ENCODE measurements at regions not wholly inside any gene's neighbourhood (a gene's known extent, or its start where the extent isn't known, plus 50 kb on each side); places are given as distances from the start of the nearest gene placed in this dataset.
"Not testable (repeated sequence)": the region's sequence is repeated elsewhere in the genome, so short reads cannot be mapped to it uniquely, and the experiment has no call there.

DNA sequence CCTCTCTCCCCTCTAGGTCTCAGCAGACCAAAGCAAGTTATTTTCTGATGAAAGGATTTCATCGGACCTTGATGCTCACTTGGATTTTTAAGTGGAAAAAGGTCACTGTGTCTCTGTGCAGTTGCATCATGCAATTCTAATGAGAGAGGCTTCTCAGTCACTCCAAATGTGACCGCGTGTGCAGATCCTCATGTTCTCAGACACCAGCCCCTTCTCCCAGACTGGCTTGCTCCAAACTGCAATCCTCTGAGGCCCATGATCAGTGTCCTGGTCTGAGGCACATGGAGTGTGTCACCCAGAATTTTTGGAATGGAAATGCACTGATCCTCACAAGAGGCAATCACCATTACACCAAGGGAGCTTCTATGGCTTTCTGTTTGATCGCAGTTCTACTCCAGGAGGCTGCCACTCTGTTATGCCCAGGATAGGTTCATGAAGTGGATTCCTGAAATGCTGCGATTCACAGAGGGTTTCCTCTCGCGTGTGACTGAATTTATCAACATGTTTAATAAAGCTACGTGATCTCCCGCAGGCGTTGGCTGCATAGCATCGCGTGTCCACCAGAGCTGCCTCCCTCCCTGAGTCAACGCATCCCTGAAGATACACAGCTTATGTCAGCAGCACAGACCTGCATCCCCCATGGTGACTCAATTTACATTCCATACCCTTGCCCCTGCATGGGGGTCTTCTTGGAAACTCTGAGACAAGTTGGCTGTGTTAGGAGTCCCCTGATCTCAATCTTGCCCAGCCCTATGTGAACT lies 544.6 kb upstream of the B3GAT1 start:
- H3K36me3 Mint-ChIP-seq, result no peaks in the 10 kb centered on the region
- POLR2A ChIA-PET, result no interaction called here
- DNase-seq, result no peak
- no peaks in the 10 kb centered on the region for H3K4me1 Mint-ChIP-seq
- H3K27ac Mint-ChIP-seq, result no peak overlapping the region
- H3K9me3 Mint-ChIP-seq, result no peaks in the 10 kb centered on the region
- H3K27me3 Mint-ChIP-seq, result peaks cover 1% of the 10 kb centered on the region
- no peak for ATAC-seq (ENCODE audit: low read depth)
- no peak overlapping the region for H3K4me3 Mint-ChIP-seq

DNA sequence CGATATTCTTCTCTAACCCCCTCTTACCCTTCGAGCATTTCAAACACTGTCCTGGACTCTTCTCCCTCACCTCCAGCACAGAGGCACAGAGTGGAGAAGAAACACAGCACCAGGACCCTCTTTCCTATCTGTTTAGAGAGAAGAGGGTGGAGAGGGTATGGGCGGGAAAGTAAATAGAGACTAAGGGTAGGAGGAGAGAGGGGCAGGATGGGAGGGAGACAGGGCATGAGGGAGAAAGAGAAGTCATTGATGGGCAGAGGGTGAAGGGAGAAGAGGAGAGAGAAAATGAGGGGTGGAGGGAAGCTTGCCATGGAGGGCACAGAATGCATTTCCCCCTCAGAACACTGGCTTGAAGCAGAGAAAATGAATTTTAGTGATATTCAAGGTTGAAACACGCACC lies 543.9 kb upstream of the B3GAT1 start:
- H3K27me3 Mint-ChIP-seq; H3K27ac Mint-ChIP-seq; H3K4me3 Mint-ChIP-seq; POLR2A ChIA-PET; H3K4me1 Mint-ChIP-seq; DNase-seq; H3K9me3 Mint-ChIP-seq; H3K36me3 Mint-ChIP-seq; ATAC-seq (ENCODE audit: low read depth): not testable (repeated sequence)

DNA sequence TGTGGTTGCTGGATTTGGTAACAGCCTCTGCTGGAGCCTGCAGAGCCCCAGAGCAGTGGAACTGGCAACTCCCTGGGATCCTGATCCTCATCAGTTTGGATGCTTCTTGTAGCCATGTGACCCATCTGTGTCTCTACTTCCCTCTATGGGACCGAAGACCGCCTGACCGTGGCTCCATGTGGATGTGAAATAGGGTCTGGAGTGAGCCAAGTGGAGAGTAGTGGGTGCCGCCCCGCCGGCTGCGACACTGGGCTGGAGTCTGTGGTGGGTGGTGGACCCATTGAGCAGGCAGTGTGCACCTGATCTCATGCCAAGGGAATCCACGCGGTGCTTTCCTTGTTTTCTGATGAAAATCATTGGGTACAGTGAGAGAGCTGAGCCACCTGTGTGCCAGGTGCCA lies 543.2 kb upstream of the B3GAT1 start:
- no peaks in the 10 kb centered on the region for H3K36me3 Mint-ChIP-seq
- no peak for ATAC-seq (ENCODE audit: low read depth)
- no peak overlapping the region for H3K27ac Mint-ChIP-seq

DNA sequence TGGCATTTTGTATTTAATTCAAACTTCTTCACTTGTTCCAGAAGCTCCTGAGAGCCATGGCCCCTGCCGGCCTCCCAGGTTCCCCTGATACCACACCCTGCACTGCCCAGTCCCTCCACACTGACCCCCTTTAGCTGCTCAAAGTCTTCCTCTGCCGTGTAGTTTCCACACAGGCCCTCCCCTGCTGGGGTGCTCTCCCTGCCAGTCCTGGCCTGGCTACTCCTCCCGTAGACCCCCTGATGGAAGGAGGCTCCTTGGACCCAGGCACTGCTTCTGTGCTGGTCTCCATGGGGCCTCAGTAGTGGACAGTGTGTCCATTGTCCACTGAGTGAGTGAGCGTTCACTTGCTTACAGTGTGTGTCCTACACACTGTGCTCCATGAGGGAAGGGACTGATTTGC lies 542.4 kb upstream of the B3GAT1 start:
- POLR2A ChIA-PET; DNase-seq; H3K27ac Mint-ChIP-seq; H3K36me3 Mint-ChIP-seq; H3K4me3 Mint-ChIP-seq; H3K4me1 Mint-ChIP-seq; ATAC-seq (ENCODE audit: low read depth); H3K27me3 Mint-ChIP-seq; H3K9me3 Mint-ChIP-seq: not testable (repeated sequence)

More for the DNA sequence above, 543.2 kb upstream of the B3GAT1 start:
- Mint-ChIP-seq H3K4me3 (no peak overlapping the region), H3K9me3 (no peaks in the 10 kb centered on the region), H3K27me3 (peaks cover 5% of the 10 kb centered on the region), H3K4me1 (no peaks in the 10 kb centered on the region)
- no peak for DNase-seq
- POLR2A ChIA-PET, result no interaction called here

DNA sequence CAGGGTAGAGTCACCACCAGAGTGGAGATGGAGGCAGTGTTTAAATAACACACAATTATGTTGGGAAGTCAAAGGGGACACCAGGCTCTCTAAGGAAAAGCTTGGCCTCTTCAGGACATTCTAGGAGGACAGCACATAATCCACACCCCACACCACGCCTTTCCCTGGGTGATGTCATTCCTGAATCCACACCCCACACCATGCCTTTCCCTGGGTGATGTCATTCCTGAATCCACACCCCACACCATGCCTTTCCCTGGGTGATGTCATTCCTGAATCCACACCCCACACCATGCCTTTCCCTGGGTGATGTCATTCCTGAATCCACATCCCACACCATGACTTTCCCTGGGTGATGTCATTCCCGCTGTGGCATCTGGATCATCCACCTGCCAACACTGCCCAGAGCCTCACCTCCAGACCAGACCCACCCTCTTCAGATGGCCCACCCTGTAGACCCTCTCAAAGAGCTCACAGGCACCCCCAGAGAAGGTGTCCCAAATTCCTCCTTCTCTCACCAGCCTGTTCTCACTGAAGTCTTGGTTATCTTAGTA lies 541.5 kb upstream of the B3GAT1 start:
- H3K4me1 Mint-ChIP-seq; ATAC-seq (ENCODE audit: low read depth); POLR2A ChIA-PET; H3K27ac Mint-ChIP-seq; H3K9me3 Mint-ChIP-seq; H3K4me3 Mint-ChIP-seq; DNase-seq; H3K36me3 Mint-ChIP-seq; H3K27me3 Mint-ChIP-seq: not testable (repeated sequence)

DNA sequence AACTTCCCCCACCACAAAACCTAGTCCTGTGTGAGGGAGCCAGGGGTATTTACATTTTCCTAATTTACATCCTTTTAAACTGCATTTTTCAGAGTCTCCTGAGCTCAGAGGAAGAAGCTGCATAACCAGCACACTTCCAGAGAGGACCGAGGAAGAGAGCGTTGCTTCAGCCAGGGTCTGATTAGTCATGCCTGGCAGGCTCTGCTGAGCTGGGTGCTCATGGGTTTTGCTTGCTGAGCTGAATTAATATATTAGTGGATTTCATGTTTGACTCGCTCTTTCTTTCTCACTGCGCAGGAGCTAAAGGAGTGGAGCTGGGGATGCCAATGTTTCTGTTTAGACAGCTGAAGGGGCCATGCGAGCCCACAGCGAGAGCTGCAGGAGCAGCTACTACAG lies 539.3 kb upstream of the B3GAT1 start:
- no peak overlapping the region for H3K27ac Mint-ChIP-seq
- H3K36me3 Mint-ChIP-seq, result no peaks in the 10 kb centered on the region
- no peaks in the 10 kb centered on the region for H3K4me1 Mint-ChIP-seq
- POLR2A ChIA-PET, result no interaction called here
- no peak for ATAC-seq (ENCODE audit: low read depth)
- H3K4me3 Mint-ChIP-seq, result no peak overlapping the region
- H3K9me3 Mint-ChIP-seq, result no peaks in the 10 kb centered on the region
- peaks cover 5% of the 10 kb centered on the region for H3K27me3 Mint-ChIP-seq
- no peak for DNase-seq

DNA sequence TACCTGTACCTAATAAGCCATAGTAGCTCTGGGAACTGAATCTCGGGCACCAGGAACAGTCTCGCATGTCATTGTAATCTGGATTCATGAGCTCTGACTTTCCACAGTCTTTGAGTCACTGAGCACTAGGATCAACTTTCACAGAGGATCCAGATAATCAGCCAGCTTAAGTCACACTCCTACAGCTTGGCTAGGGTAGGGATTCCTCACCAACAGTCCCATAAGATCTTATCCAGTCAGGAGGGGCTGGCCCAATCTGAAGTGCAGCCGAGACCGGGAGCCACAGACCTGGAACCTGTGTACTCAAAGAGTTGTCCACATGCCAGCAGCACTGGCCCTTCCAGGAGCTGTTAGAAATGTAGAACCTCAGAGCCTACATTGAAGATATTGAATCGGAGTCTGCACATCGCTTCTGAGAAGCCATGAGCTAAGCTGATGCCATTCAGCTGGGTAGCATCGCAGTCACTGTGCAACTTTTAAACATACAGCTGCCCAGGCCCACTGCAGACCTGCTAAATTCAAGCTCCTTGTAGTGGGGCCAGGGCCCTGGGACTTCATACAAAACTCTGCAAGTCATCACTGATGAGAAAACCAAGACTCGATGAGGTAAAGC lies 538.8 kb upstream of the B3GAT1 start:
- Mint-ChIP-seq H3K4me1 (no peaks in the 10 kb centered on the region), H3K36me3 (no peaks in the 10 kb centered on the region), H3K9me3 (no peaks in the 10 kb centered on the region), H3K4me3 (no peak overlapping the region), H3K27me3 (peaks cover 5% of the 10 kb centered on the region), H3K27ac (no peak overlapping the region)
- POLR2A ChIA-PET, result no interaction called here
- no peak for DNase-seq
- ATAC-seq (ENCODE audit: low read depth), result no peak

DNA sequence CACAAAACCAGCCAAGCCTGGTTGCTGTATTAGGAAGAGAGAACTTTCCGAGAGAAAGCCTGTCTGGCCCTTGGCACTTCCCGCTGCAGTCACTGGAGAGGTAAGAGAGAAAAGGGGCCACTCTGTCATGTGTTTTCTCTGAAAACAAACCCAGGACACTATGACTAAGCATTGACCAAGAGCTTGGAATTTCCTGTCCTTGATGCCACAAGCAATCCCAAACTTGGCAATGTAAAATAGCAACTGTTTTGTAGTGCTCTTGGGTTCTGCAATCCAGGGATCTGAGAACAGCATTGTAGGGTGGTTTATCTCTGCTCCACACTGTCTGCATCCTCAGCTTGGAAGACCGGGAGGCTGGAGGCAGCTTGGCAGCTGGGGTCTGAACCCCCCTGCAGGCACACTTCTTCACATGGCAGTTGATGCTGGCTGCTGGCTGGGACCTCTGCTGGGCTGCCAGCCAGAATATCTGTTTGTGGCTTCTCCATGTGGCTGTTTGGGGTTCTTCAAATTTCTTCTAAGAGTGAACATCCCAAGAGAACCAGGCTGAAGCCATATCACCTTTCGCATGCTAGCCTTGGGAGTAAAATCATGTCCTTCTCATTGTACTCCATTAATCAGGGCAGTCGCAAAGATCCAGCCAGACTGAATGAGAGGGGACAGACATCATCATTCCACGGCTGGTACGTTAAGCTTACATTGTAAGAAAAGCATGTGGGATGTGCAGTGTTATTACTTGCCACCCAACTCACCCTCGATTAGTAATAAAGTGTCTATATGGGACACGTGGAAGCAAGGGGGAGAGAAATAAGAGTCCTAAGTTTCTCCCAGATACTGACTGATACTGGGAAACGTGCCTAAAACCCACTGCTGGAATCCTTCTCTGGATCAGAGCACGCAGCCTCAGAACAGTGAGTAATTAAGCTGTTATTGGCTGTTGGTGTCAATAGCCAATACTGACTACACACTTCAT lies 537.4 kb upstream of the B3GAT1 start:
- POLR2A ChIA-PET, result no interaction called here
- H3K4me3 Mint-ChIP-seq, result no peak overlapping the region
- peaks cover 5% of the 10 kb centered on the region for H3K27me3 Mint-ChIP-seq
- H3K27ac Mint-ChIP-seq, result no peak overlapping the region
- DNase-seq, result no peak
- H3K36me3 Mint-ChIP-seq, result no peaks in the 10 kb centered on the region
- ATAC-seq (ENCODE audit: low read depth), result no peak
- no peaks in the 10 kb centered on the region for H3K9me3 Mint-ChIP-seq
- no peaks in the 10 kb centered on the region for H3K4me1 Mint-ChIP-seq

DNA sequence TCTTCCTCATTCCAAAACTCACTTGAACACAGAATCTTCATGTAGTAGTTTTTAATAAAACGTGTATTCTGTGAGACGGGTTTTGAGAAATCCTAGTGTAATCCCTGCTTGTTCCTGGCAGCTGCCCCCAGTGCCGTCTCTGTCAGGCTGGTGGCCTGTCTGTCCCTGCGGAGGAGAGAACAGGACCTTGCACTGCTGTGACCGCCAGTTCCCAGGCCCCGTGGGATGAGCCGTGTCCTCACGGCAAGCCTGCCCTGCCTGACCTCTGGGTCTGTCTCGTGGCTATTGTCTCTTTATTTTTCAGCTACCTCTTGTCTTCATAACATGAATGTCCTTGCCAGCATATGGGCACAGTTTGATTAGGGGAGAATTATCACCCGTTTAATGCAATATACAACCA lies 535.5 kb upstream of the B3GAT1 start:
- Mint-ChIP-seq H3K27ac (no peak overlapping the region), H3K27me3 (peaks cover 5% of the 10 kb centered on the region)
- ATAC-seq (ENCODE audit: low read depth), result no peak

DNA sequence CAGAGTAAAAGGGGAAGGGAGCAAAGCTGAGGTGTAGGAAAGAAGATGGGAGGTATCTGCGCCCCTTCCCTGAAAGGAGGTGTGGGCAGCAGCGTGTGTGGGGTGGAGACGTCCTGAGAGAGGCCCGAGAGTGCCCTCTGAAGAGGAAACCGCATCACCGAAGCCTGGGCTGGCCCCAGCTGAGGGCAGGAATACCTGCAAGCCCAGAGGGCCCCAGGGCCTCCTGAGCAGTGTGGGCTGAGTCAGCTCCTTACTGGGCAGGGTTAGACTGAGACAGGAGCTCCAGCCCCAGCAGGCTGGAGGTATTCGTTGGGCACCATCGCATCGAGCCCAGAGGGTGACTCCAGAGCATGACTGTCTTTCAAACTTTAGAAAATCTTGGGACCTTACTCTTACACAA lies 534.0 kb upstream of the B3GAT1 start:
- DNase-seq (no peak), ATAC-seq (ENCODE audit: low read depth) (no peak)
- no peak overlapping the region for H3K27ac Mint-ChIP-seq
- no peaks in the 10 kb centered on the region for H3K27me3 Mint-ChIP-seq
- no peaks in the 10 kb centered on the region for H3K36me3 Mint-ChIP-seq
- no peaks in the 10 kb centered on the region for H3K9me3 Mint-ChIP-seq
- H3K4me1 Mint-ChIP-seq, result no peaks in the 10 kb centered on the region
- no peak overlapping the region for H3K4me3 Mint-ChIP-seq
- POLR2A ChIA-PET, result no interaction called here

More for the DNA sequence above, 535.5 kb upstream of the B3GAT1 start:
- H3K4me3 Mint-ChIP-seq, result no peak overlapping the region
- no peaks in the 10 kb centered on the region for H3K9me3 Mint-ChIP-seq
- no peaks in the 10 kb centered on the region for H3K36me3 Mint-ChIP-seq
- POLR2A ChIA-PET, result no interaction called here
- H3K4me1 Mint-ChIP-seq, result no peaks in the 10 kb centered on the region
- no peak for DNase-seq

DNA sequence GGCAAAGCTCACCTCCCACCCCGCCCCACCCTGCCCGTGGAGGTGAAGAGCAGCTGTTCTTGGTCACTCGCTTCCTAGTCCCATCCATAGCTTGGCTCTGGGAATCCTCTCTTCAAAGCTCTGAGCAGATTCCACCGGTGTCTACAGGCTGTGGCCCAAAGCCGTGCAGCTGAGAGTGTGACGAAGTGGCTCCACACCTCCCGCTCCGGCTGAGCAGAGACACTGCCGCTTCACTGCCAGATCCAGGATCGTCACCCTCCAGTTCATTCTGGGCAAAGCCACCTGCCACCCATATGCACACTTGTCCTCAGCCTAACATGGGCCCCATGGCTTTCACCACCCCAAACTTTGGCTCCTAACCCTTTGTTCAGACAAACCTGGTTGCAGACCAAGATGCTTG lies 532.9 kb upstream of the B3GAT1 start:
- H3K27me3 Mint-ChIP-seq, result no peaks in the 10 kb centered on the region
- POLR2A ChIA-PET, result no interaction called here

DNA sequence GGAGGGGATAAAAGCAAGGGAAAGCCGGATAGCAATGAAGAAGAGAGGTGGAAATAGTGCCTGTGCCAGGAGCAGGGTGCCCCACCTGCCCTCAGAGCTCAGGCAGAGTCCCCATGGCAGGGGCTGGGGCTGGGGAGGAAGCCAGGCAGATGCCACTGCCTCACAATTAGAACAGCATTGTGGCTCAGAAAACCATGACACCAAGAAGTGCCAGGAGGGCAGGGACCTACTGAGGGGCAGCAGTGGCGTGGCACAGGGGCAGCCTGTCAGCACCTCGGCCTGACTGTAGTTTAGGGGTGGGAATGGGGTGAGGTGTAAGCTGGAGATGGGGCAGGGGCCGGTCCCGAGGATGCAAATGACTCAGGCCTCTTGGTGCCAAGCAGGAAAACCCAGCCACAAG lies 532.1 kb upstream of the B3GAT1 start:
- no peaks in the 10 kb centered on the region for H3K4me1 Mint-ChIP-seq
- H3K27ac Mint-ChIP-seq, result no peak overlapping the region
- H3K27me3 Mint-ChIP-seq, result no peaks in the 10 kb centered on the region
- H3K36me3 Mint-ChIP-seq, result no peaks in the 10 kb centered on the region
- ATAC-seq (ENCODE audit: low read depth) (no peak), DNase-seq (no peak)
- no peaks in the 10 kb centered on the region for H3K9me3 Mint-ChIP-seq
- H3K4me3 Mint-ChIP-seq, result no peak overlapping the region
- POLR2A ChIA-PET, result no interaction called here

More for the DNA sequence above, 532.9 kb upstream of the B3GAT1 start:
- Mint-ChIP-seq H3K27ac (no peak overlapping the region), H3K4me1 (no peaks in the 10 kb centered on the region), H3K36me3 (no peaks in the 10 kb centered on the region), H3K9me3 (no peaks in the 10 kb centered on the region), H3K4me3 (no peak overlapping the region)
- ATAC-seq (ENCODE audit: low read depth) (no peak), DNase-seq (no peak)

DNA sequence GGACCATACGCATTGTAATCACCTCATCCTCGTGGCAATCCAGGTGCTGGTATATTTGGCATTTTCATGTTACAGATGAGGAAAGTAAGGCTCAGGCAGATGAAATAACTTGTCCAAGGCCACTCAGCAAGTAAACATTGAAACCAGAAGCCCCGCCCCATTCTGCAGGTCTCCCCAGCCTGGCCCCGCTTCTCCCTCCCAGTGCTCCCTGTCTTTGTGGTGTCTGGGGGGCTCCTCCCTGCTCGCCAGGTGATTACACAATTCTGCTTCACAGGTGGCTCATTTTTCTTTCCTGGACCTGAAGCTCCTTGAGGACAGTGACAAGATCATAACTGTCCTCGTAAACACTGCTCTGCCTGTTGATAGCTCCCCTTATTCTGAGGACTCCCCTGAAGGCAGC lies 531.5 kb upstream of the B3GAT1 start:
- no peaks in the 10 kb centered on the region for H3K27me3 Mint-ChIP-seq
- POLR2A ChIA-PET, result no interaction called here
- H3K4me3 Mint-ChIP-seq, result no peak overlapping the region
- DNase-seq (no peak), ATAC-seq (ENCODE audit: low read depth) (no peak)
- no peak overlapping the region for H3K27ac Mint-ChIP-seq
- no peaks in the 10 kb centered on the region for H3K36me3 Mint-ChIP-seq
- H3K4me1 Mint-ChIP-seq, result no peaks in the 10 kb centered on the region
- no peaks in the 10 kb centered on the region for H3K9me3 Mint-ChIP-seq

Measured in activated naive CD8-positive, alpha-beta T cell treated with anti-CD3 and anti-CD28 coated beads, Interleukin-2, amount 10 ng/mL, durations not matched to agents 7 days and 5 days (primary cell).